GM18511 (cell line): ENCODE measurements at regions not wholly inside any gene's neighbourhood (a gene's known extent, or its start where the extent isn't known, plus 50 kb on each side); places are given as distances from the start of the nearest gene placed in this dataset.
A peak's percentile ranks its signal among the peaks of the same experiment; 100 is the strongest.
"Not testable (repeated sequence)": the region's sequence is repeated elsewhere in the genome, so short reads cannot be mapped to it uniquely, and the experiment has no call there.

Source experiments
- ATAC-seq: cut with Tn5 transposase; IDR thresholded peaks from one replicate; pipeline ENCODE4 v1.9.1; 2021; ENCODE audit warnings: mild to moderate bottlenecking, moderate library complexity; ENCODE audit not compliant: unreplicated experiment

DNA sequence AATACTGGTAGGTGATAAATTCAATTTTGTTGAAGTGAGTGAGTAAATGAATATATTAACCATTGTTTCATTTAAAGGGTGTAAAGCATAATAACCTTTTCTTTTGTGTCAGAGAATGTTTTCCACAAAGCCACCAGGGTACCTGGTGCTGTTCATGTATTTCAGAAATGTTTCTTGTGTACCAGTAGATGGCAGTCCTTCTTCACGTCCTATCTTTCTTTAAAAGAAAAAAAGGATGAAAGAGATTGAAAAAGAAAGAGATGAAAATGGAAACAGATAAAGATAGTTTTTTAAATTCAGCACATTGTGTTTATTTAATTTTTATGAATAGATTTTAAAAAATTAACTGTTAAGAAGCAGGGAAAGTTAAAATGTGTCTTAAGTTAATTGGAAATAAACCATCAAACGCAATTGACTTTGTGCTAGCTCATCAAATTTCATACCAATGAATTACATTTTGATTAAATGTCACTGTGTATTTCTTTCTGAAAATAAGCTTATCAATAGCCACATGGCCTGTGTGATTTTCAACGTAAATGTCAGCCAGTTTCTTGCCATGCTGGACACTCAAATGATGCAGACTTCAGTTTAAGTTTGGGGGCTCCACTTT is 65.5 kb upstream of the CHORDC1 start:
- ATAC-seq, result peak; percentile 67

DNA sequence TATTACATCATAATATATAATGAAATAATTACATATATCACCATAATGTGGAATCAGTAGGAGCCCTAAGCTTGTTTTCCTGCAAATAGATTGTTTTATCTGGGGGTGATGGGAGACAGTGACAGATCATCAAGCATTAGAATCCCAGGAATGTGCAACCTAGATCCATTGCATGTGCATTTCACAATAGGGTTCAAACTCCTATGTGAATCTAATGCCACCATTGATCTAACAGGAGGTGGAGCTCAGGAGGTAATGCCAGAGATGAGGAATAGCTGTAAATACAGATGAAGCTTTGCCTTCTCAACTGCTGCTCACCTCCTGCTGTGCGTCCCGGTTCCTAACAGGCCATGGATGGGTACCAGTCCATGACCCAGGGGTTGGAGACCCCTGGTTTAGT is 63.8 kb upstream of the CHORDC1 start:
- ATAC-seq, result no peak

GRCh38 chr11:90284171-90284570 is 61.3 kb upstream of the CHORDC1 start:
- no peak for ATAC-seq

GRCh38 chr11:90282551-90283071 is 59.8 kb upstream of the CHORDC1 start:
- ATAC-seq, result not testable (repeated sequence)

DNA sequence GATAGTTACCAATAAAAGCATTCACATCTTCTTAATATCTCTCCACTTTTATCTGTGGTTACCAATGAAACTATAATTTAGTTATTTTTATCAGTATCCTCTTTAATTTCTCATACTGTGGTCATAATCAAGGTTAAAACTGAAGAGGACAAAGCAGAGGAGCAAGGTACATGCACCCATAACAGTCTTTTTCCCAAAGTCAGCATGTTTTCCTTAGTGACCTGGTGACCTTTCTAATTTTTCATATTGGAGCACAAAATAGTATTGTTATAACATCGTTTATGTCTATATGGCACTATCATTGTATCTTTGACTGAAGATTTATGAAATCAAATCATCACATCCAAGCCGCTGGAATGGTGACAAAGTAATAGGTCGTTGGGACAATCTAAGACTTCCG is 51.5 kb upstream of the CHORDC1 start:
- ATAC-seq, result no peak
